H1 (cell line): ENCODE measurements at regions not wholly inside any gene's neighbourhood (a gene's known extent, or its start where the extent isn't known, plus 50 kb on each side); places are given as distances from the start of the nearest gene placed in this dataset.

Experiments used
- CTCF ChIA-PET: fragments of 300-600 bp; sonication (Branson Sonifier 250); formaldehyde crosslinking; loops from one replicate; lab custom pipeline; 2021; ENCODE audit not compliant: partially characterized antibody; lab: Charles Lee
- POLR2A ChIA-PET: fragments of 300-600 bp; sonication (Branson Sonifier 250); formaldehyde crosslinking; loops from one replicate; lab custom pipeline; 2021; ENCODE audit warnings: inconsistent platforms; ENCODE audit not compliant: partially characterized antibody; lab: Charles Lee
- DNase-seq, 2 experiments: peaks; one replicate each; pipeline versions ENCODE4 v3.0.0 to v3.0.0-alpha.2; 2010 to 2022; ENCODE audit warnings: low spot score in 2 of 2, low read depth in 1 of 2, mixed read lengths in 1 of 2
- FAIRE-seq: peaks from 2 replicates; lab custom pipeline; 2011; peaks lifted over from hg19 to GRCh38; lab: Jason Lieb, UNC
- H2AFZ ChIP-seq: 2 replicates; pipeline ENCODE4 v1.8.1; 2012; ENCODE audit warnings: low read length, inconsistent platforms
- H2AK5ac ChIP-seq: 2 replicates; pipeline ENCODE4 v1.6.1; 2013; ENCODE audit warnings: low read depth, low read length
- H2BK120ac ChIP-seq: replicated peaks from 2 replicates; pipeline ENCODE3; 2013; ENCODE audit warnings: low read depth, low read length, inconsistent platforms
- H2BK12ac ChIP-seq: 2 replicates; pipeline ENCODE4 v1.6.1; 2013; ENCODE audit warnings: low read depth, low read length
- H2BK15ac ChIP-seq: 2 replicates; pipeline ENCODE4 v1.6.1; 2013; ENCODE audit warnings: low read length
- H2BK20ac ChIP-seq: 2 replicates; pipeline ENCODE4 v1.6.1; 2013; ENCODE audit warnings: low read length
- H2BK5ac ChIP-seq: 2 replicates; pipeline ENCODE4 v1.6.1; 2013; ENCODE audit warnings: low read depth, low read length
- H3K14ac ChIP-seq: 2 replicates; pipeline ENCODE4 v1.6.1; 2013; ENCODE audit warnings: inconsistent platforms; ENCODE audit not compliant: insufficient read length
- H3K18ac ChIP-seq: 2 replicates; pipeline ENCODE4 v1.6.1; 2013; ENCODE audit warnings: low read length; ENCODE audit errors: extremely low read depth
- H3K23ac ChIP-seq: 2 replicates; pipeline ENCODE4 v1.6.1; 2013; ENCODE audit warnings: inconsistent platforms; ENCODE audit not compliant: insufficient read length
- H3K23me2 ChIP-seq: 2 replicates; pipeline ENCODE4 v1.6.1; 2013; ENCODE audit warnings: low read depth, low read length
- H3K27ac ChIP-seq: 2 replicates; pipeline ENCODE4 v1.6.1; 2011; ENCODE audit warnings: low read depth, low read length, inconsistent platforms
- H3K27me3 ChIP-seq, 4 experiments: replicated peaks in 1 of 4; 1 replicate in 1 of 4; 2 replicates in 3 of 4; pipeline versions ENCODE4 v1.6.1 to v1.8.1; 2011 to 2013; ENCODE audit warnings: low read length in 3 of 4, mild to moderate bottlenecking in 3 of 4, inconsistent platforms in 2 of 4, mixed read lengths in 2 of 4, moderate library complexity in 1 of 4; ENCODE audit not compliant: control insufficient read depth in 3 of 4, insufficient read depth in 3 of 4; ENCODE audit errors: extremely low read depth in 1 of 4
- H3K36me3 ChIP-seq, 4 experiments: 2 replicates each; pipeline versions ENCODE4 v1.6.1 to v1.8.1; 2011 to 2013; ENCODE audit warnings: mild to moderate bottlenecking in 4 of 4, low read length in 3 of 4, moderate library complexity in 2 of 4, control low read depth in 1 of 4, inconsistent platforms in 1 of 4; ENCODE audit not compliant: insufficient read depth in 4 of 4, control insufficient read depth in 2 of 4
- H3K4ac ChIP-seq: replicated peaks from 2 replicates; pipeline ENCODE3; 2013; ENCODE audit warnings: low read length, low read depth, mixed read lengths, inconsistent platforms; ENCODE audit not compliant: insufficient read length
- H3K4me1 ChIP-seq, 4 experiments: replicated peaks in 1 of 4; 1 replicate in 1 of 4; 2 replicates in 3 of 4; pipeline versions ENCODE4 v1.6.1 to v1.8.1; 2011 to 2013; ENCODE audit warnings: low read length in 3 of 4, inconsistent platforms in 2 of 4, mixed read lengths in 1 of 4; ENCODE audit not compliant: insufficient read depth in 4 of 4, control insufficient read depth in 3 of 4
- H3K4me2 ChIP-seq, 2 experiments: 2 replicates each; pipeline versions ENCODE4 v1.6.1 to v1.8.1; 2011 to 2013; ENCODE audit warnings: low read depth in 2 of 2, low read length in 2 of 2, control low read depth in 1 of 2, inconsistent platforms in 1 of 2, mild to moderate bottlenecking in 1 of 2; ENCODE audit not compliant: insufficient read depth in 1 of 2
- H3K4me3 ChIP-seq, 4 experiments: fragments of 200-600, 300-600 bp in 1 of 4; sonication (generic), shearing (Covaris generic), sonication (Bioruptor Twin) in 1 of 4; 2 replicates each; pipeline versions ENCODE4 v1.5.1 to v1.8.1; 2011 to 2016; ENCODE audit warnings: low read length in 4 of 4, low read depth in 3 of 4, control low read depth in 2 of 4, inconsistent platforms in 2 of 4, mild to moderate bottlenecking in 2 of 4, mixed read lengths in 1 of 4, moderate library complexity in 1 of 4; ENCODE audit not compliant: insufficient read depth in 2 of 4; ENCODE audit errors: extremely low read depth in 1 of 4
- H3K56ac ChIP-seq: replicated peaks from 2 replicates; pipeline ENCODE3; 2013; ENCODE audit warnings: low read depth, mild to moderate bottlenecking, mixed read lengths, low read length, inconsistent platforms; ENCODE audit not compliant: insufficient read length
- H3K79me1 ChIP-seq: 2 replicates; pipeline ENCODE4 v1.6.1; 2013; ENCODE audit warnings: low read depth, low read length, control low read depth
- H3K79me2 ChIP-seq, 2 experiments: 2 replicates each; pipeline versions ENCODE4 v1.6.1 to v1.8.1; 2012 to 2013; ENCODE audit warnings: low read length in 2 of 2, mild to moderate bottlenecking in 2 of 2, inconsistent platforms in 1 of 2; ENCODE audit not compliant: insufficient read depth in 2 of 2, control insufficient read depth in 1 of 2
- H3K9ac ChIP-seq, 4 experiments: replicated peaks in 1 of 4; 1 replicate in 1 of 4; 2 replicates in 3 of 4; pipeline versions ENCODE4 v1.6.1 to v1.8.1; 2011 to 2013; ENCODE audit warnings: low read depth in 3 of 4, low read length in 3 of 4, control low read depth in 2 of 4, mild to moderate bottlenecking in 2 of 4, moderate library complexity in 2 of 4, inconsistent platforms in 1 of 4; ENCODE audit errors: extremely low read depth in 1 of 4
- H3K9me3 ChIP-seq, 2 experiments: 2 replicates each; pipeline versions ENCODE4 v1.6.1 to v1.8.1; 2012 to 2013; ENCODE audit warnings: mild to moderate bottlenecking in 2 of 2, moderate library complexity in 2 of 2, control low read depth in 1 of 2, inconsistent platforms in 1 of 2, low read depth in 1 of 2, low read length in 1 of 2, mixed read lengths in 1 of 2; ENCODE audit not compliant: insufficient read depth in 2 of 2
- H4K20me1 ChIP-seq, 2 experiments: replicated peaks in 1 of 2; 2 replicates each; pipeline versions ENCODE3 to v1.8.1; 2011 to 2013; ENCODE audit warnings: inconsistent platforms in 2 of 2, low read length in 2 of 2, mild to moderate bottlenecking in 1 of 2; ENCODE audit not compliant: insufficient read depth in 2 of 2, control insufficient read depth in 1 of 2
- H4K5ac ChIP-seq: 2 replicates; pipeline ENCODE4 v1.6.1; 2013; ENCODE audit warnings: low read length, low read depth, mixed read lengths, inconsistent platforms; ENCODE audit not compliant: insufficient read length
- H4K8ac ChIP-seq: 2 replicates; pipeline ENCODE4 v1.8.0; 2013; ENCODE audit warnings: mild to moderate bottlenecking, moderate library complexity, low read length, inconsistent platforms; ENCODE audit not compliant: insufficient read depth; ENCODE audit errors: extremely low read depth
- H4K91ac ChIP-seq: replicated peaks from 2 replicates; pipeline ENCODE3; 2013; ENCODE audit warnings: low read length, mixed read lengths, inconsistent platforms; ENCODE audit not compliant: insufficient read length
- EZH2 ChIP-seq: fragments of 200-600 bp; sonication (generic); IDR thresholded peaks from 2 replicates; pipeline ENCODE4 v1.7.1; 2012; ENCODE audit warnings: low read depth, mild to moderate bottlenecking, moderate library complexity, low read length, inconsistent platforms; ENCODE audit not compliant: severe bottlenecking
- SP1 ChIP-seq: IDR thresholded peaks from 2 replicates; pipeline ENCODE4 v1.6.1; 2011; ENCODE audit warnings: low read depth, low read length
- WGBS, 2 experiments: shearing (Covaris generic) in 1 of 2; methylation state at CpG; one replicate each; pipeline versions ENCODE4 v1.1.6 to v1.1.7; 2013 to 2015; ENCODE audit warnings: low lambda C conversion rate in 2 of 2, mixed read lengths in 2 of 2, inconsistent platforms in 1 of 2, low coverage in 1 of 2, missing lambda C conversion rate in 1 of 2; ENCODE audit not compliant: insufficient replicate concordance in 2 of 2, insufficient coverage in 1 of 2, insufficient read length in 1 of 2; ENCODE audit errors: extremely low coverage in 1 of 2, missing lambda C conversion rate in 1 of 2; 5-methylcytosine and 5-hydroxymethylcytosine counted together

- Histone ChIP-seq H3K23me2 (no peaks in the 10 kb centered on the region; the same call in 1 of the 2 replicates), H3K79me1 (no peaks in the 10 kb centered on the region), H4K8ac (no peak overlapping the region), H3K27me3 (no peaks in the 10 kb centered on the region), H4K5ac (no peak overlapping the region), H3K36me3 (no peaks in the 10 kb centered on the region), H2BK12ac (no peak overlapping the region), H3K9me3 (no peaks in the 10 kb centered on the region), H3K4me2 (no peak overlapping the region), H3K4me3 (no peak overlapping the region), H2BK20ac (no peak overlapping the region), H3K79me2 (no peaks in the 10 kb centered on the region), H3K27ac (no peak overlapping the region), H3K4me1 (peaks cover 0 to 7% (median 2%) of the 10 kb centered on the region in 4 experiments; a peak in 3 of 7 replicates), H2AK5ac (no peak overlapping the region), H3K14ac (no peak overlapping the region), H3K23ac (no peak overlapping the region), H2BK15ac (no peak overlapping the region), H2BK120ac (no peak overlapping the region), H2AFZ (no peak overlapping the region), H3K56ac (no peak overlapping the region), H2BK5ac (no peak overlapping the region), H3K18ac (no peak overlapping the region), H3K9ac (no peak overlapping the region), H3K4ac (no peak overlapping the region), H4K91ac (no peak overlapping the region), H4K20me1 (no peaks in the 10 kb centered on the region)
- DNase-seq (no peak), FAIRE-seq (no peak)
- ChIA-PET POLR2A (no interaction called here), CTCF (interaction anchor here (0.8 to 1.4 kb wide), 2 partner anchors 9 to 12 kb away, joined by 3 to 4 read pairs; no protein-coding TSS in a partner anchor)
- 100% methylated on average over 1 of the region's 1 CpG; no CpG with 5 or more reads in 1 of the 2 experiments for WGBS, 2 experiments
- TF ChIP-seq EZH2 (no peak), SP1 (no peak)
Observed at GRCh38 chr11:127274328-127274676, 273.7 kb upstream of the KIRREL3 start.
